HCT116 (cell line): ENCODE measurements at regions not wholly inside any gene's neighbourhood (a gene's known extent, or its start where the extent isn't known, plus 50 kb on each side); places are given as distances from the start of the nearest gene placed in this dataset.

Source experiments
- CTCF ChIP-seq, 3 experiments: fragments of 200-600 bp in 1 of 3; sonication (generic) in 1 of 3; IDR thresholded peaks in 2 of 3; conservative IDR thresholded peaks in 1 of 3; 2 replicates each; pipeline ENCODE4 v1.5.1; 2012 to 2017; ENCODE audit warnings: low read depth in 2 of 3, low read length in 2 of 3, antibody characterized with exemption in 1 of 3, borderline replicate concordance in 1 of 3, control low read depth in 1 of 3, mild to moderate bottlenecking in 1 of 3, mixed read lengths in 1 of 3, mixed run types in 1 of 3, moderate library complexity in 1 of 3; ENCODE audit not compliant: insufficient read depth in 1 of 3
- EGR1 ChIP-seq: IDR thresholded peaks from 2 replicates; pipeline ENCODE4 v1.6.1; 2012; ENCODE audit warnings: low read depth
- FOSL1 ChIP-seq: IDR thresholded peaks from 2 replicates; pipeline ENCODE4 v1.6.1; 2012; ENCODE audit warnings: low read depth
- JUND ChIP-seq: IDR thresholded peaks from 2 replicates; pipeline ENCODE4 v1.6.1; 2012
- POLR2A ChIP-seq: IDR thresholded peaks from 2 replicates; pipeline ENCODE4 v1.7.0; 2011; ENCODE audit warnings: borderline replicate concordance; ENCODE audit not compliant: insufficient read depth, insufficient read length; ENCODE audit errors: extremely low read depth
- POLR2AphosphoS5 ChIP-seq: IDR thresholded peaks from 2 replicates; pipeline ENCODE4 v1.6.1; 2011; ENCODE audit warnings: mild to moderate bottlenecking, low read depth, low read length, moderate library complexity
- RAD21 ChIP-seq: IDR thresholded peaks from 2 replicates; pipeline ENCODE4 v1.6.1; 2012; ENCODE audit warnings: low read depth, mild to moderate bottlenecking
- SIN3A ChIP-seq: IDR thresholded peaks from 2 replicates; pipeline ENCODE4 v1.6.1; 2012; ENCODE audit warnings: low read depth
- SRF ChIP-seq: IDR thresholded peaks from 2 replicates; pipeline ENCODE4 v1.6.1; 2012; ENCODE audit warnings: low read depth
- ZBTB33 ChIP-seq: IDR thresholded peaks from 2 replicates; pipeline ENCODE4 v1.6.1; 2011; ENCODE audit warnings: mild to moderate bottlenecking, low read length, moderate library complexity; ENCODE audit not compliant: insufficient replicate concordance; ENCODE audit errors: extremely low read depth
- ZNF274 ChIP-seq: fragments of 200-500 bp; sonication (Bioruptor generic); IDR thresholded peaks from 2 replicates; pipeline ENCODE4 v1.6.1; 2014; ENCODE audit warnings: mild to moderate bottlenecking, low read depth, low read length, inconsistent platforms

- no peak for TF ChIP-seq SRF
- no peak for TF ChIP-seq CTCF (IDR thresholded peaks at IDR 0.05 in 2 of 3, conservative IDR thresholded peaks at IDR 0.05 in 1 of 3; ENCODE audit: borderline replicate concordance in 1 of 3, insufficient read depth in 1 of 3, low read depth in 2 of 3, low read length in 2 of 3)
- no peak for TF ChIP-seq POLR2A
- no peak for TF ChIP-seq SIN3A
- no peak for TF ChIP-seq EGR1
- TF ChIP-seq ZBTB33 = no peak
- TF ChIP-seq FOSL1 = no peak
- TF ChIP-seq POLR2AphosphoS5 = no peak
- no peak for TF ChIP-seq JUND
- no peak for TF ChIP-seq RAD21
- TF ChIP-seq ZNF274 = no peak
Measured at GRCh38 chr7:118684796-118685195, 460.3 kb downstream of the ANKRD7 start.
